Body of pancreas (tissue), 4 donors: ENCODE measurements at regions not wholly inside any gene's neighbourhood (a gene's known extent, or its start where the extent isn't known, plus 50 kb on each side); places are given as distances from the start of the nearest gene placed in this dataset.

Experiments used
- CTCF ChIP-seq, 7 experiments: fragments of 450-650 bp in 4 of 7; fragments of 200-600 bp in 3 of 7; sonication (generic) in 3 of 7; IDR thresholded peaks; one replicate each; pipeline ENCODE4 v1.5.1; 2016 to 2019; ENCODE audit warnings: antibody characterized with exemption in 7 of 7
- POLR2A ChIP-seq, 3 donors: fragments of 450-650 bp; IDR thresholded peaks; one replicate each; pipeline ENCODE4 v1.6.1; 2016; ENCODE audit warnings: antibody characterized with exemption in 3 of 3, mild to moderate bottlenecking in 2 of 3

GRCh38 chr18:41765460-41765859, 189.6 kb upstream of the PIK3C3 start:
- no peak for TF ChIP-seq CTCF (IDR thresholded peaks at IDR 0.05)
- no peak for TF ChIP-seq POLR2A (IDR thresholded peaks at IDR 0.05)
